ENCODE measurements at regions not wholly inside any gene's neighbourhood (a gene's known extent, or its start where the extent isn't known, plus 50 kb on each side); places are given as distances from the start of the nearest gene placed in this dataset.

- H3K36me3 ChIP-seq (ENCODE audit: insufficient read depth, low read length), result no peaks in the 10 kb centered on the region
- DNase-seq (ENCODE audit: low read depth, low spot score), result no peak
- no peak for TF ChIP-seq FOXP2 (optimal IDR thresholded peaks at IDR 0.05; ENCODE audit: control extremely low read depth, extremely low read length, insufficient read depth)
- TF ChIP-seq EZH2 (IDR thresholded peaks at IDR 0.05), result no peak
- TF ChIP-seq POLR2AphosphoS5 (IDR thresholded peaks at IDR 0.05; ENCODE audit: borderline replicate concordance, low read depth, low read length), result no peak
These were observed 500.7 kb downstream of the RIT2 start for GRCh38 chr18:42614619-42615293.

GRCh38 chr18:42617221-42617620 is 498.3 kb downstream of the RIT2 start:
- Histone ChIP-seq H3K4me3 (no peak overlapping the region), H3K9me3 (ENCODE audit: low read depth, low read length) (no peaks in the 10 kb centered on the region), H3K36me3 (ENCODE audit: insufficient read depth, low read length) (no peaks in the 10 kb centered on the region), H3K9ac (ENCODE audit: insufficient read length) (no peak overlapping the region), H3K27ac (no peak overlapping the region)
- TF ChIP-seq EZH2 (IDR thresholded peaks at IDR 0.05) (no peak), FOXP2 (optimal IDR thresholded peaks at IDR 0.05; ENCODE audit: control extremely low read depth, extremely low read length, insufficient read depth) (no peak), POLR2AphosphoS5 (IDR thresholded peaks at IDR 0.05; ENCODE audit: borderline replicate concordance, low read depth, low read length) (no peak)
- DNase-seq (ENCODE audit: low read depth, low spot score), result no peak

More at GRCh38 chr18:42614619-42615293, 500.7 kb downstream of the RIT2 start:
- Histone ChIP-seq H3K4me3 (no peak overlapping the region), H3K9me3 (ENCODE audit: low read depth, low read length) (no peaks in the 10 kb centered on the region), H3K27ac (no peak overlapping the region), H3K9ac (ENCODE audit: insufficient read length) (no peak overlapping the region)

- H3K9ac ChIP-seq (ENCODE audit: insufficient read length), result no peak overlapping the region
- no peak for DNase-seq (ENCODE audit: low read depth, low spot score)
- H3K4me3 ChIP-seq, result no peak overlapping the region
- H3K36me3 ChIP-seq (ENCODE audit: insufficient read depth, low read length), result no peaks in the 10 kb centered on the region
- H3K27ac ChIP-seq, result no peak overlapping the region
- TF ChIP-seq POLR2AphosphoS5 (IDR thresholded peaks at IDR 0.05; ENCODE audit: borderline replicate concordance, low read depth, low read length), result no peak
- no peak for TF ChIP-seq EZH2 (IDR thresholded peaks at IDR 0.05)
- TF ChIP-seq FOXP2 (optimal IDR thresholded peaks at IDR 0.05; ENCODE audit: control extremely low read depth, extremely low read length, insufficient read depth), result no peak
- H3K9me3 ChIP-seq (ENCODE audit: low read depth, low read length), result no peaks in the 10 kb centered on the region
These were observed 495.7 kb downstream of the RIT2 start for GRCh38 chr18:42619771-42620170.

- Histone ChIP-seq H3K36me3 (ENCODE audit: insufficient read depth, low read length) (no peaks in the 10 kb centered on the region), H3K9me3 (ENCODE audit: low read depth, low read length) (no peaks in the 10 kb centered on the region), H3K27ac (no peak overlapping the region), H3K9ac (ENCODE audit: insufficient read length) (no peak overlapping the region), H3K4me3 (no peak overlapping the region)
- no peak for TF ChIP-seq POLR2AphosphoS5 (IDR thresholded peaks at IDR 0.05; ENCODE audit: borderline replicate concordance, low read depth, low read length)
- no peak for TF ChIP-seq FOXP2 (optimal IDR thresholded peaks at IDR 0.05; ENCODE audit: control extremely low read depth, extremely low read length, insufficient read depth)
- no peak for TF ChIP-seq EZH2 (IDR thresholded peaks at IDR 0.05)
- no peak for DNase-seq (ENCODE audit: low read depth, low spot score)
These were observed 494.8 kb downstream of the RIT2 start for GRCh38 chr18:42620657-42621056.

- no peak for TF ChIP-seq FOXP2 (optimal IDR thresholded peaks at IDR 0.05; ENCODE audit: control extremely low read depth, extremely low read length, insufficient read depth)
- no peak for TF ChIP-seq POLR2AphosphoS5 (IDR thresholded peaks at IDR 0.05; ENCODE audit: borderline replicate concordance, low read depth, low read length)
- no peak for TF ChIP-seq EZH2 (IDR thresholded peaks at IDR 0.05)
These were observed 491.6 kb downstream of the RIT2 start for GRCh38 chr18:42623935-42624334.

GRCh38 chr18:42632801-42633200 is 482.7 kb downstream of the RIT2 start:
- no peak for DNase-seq (ENCODE audit: low read depth, low spot score)

More at GRCh38 chr18:42623935-42624334, 491.6 kb downstream of the RIT2 start:
- no peak overlapping the region for H3K27ac ChIP-seq
- no peaks in the 10 kb centered on the region for H3K36me3 ChIP-seq (ENCODE audit: insufficient read depth, low read length)
- DNase-seq (ENCODE audit: low read depth, low spot score), result no peak
- no peak overlapping the region for H3K4me3 ChIP-seq
- H3K9me3 ChIP-seq (ENCODE audit: low read depth, low read length), result no peaks in the 10 kb centered on the region
- no peak overlapping the region for H3K9ac ChIP-seq (ENCODE audit: insufficient read length)

GRCh38 chr18:42635378-42636048 is 480.0 kb downstream of the RIT2 start:
- no peak for DNase-seq (ENCODE audit: low read depth, low spot score)
- no peaks in the 10 kb centered on the region for H3K9me3 ChIP-seq (ENCODE audit: low read depth, low read length)
- H3K4me3 ChIP-seq, result no peak overlapping the region
- H3K27ac ChIP-seq, result no peak overlapping the region
- H3K9ac ChIP-seq (ENCODE audit: insufficient read length), result no peak overlapping the region
- H3K36me3 ChIP-seq (ENCODE audit: insufficient read depth, low read length), result no peaks in the 10 kb centered on the region
- TF ChIP-seq EZH2 (IDR thresholded peaks at IDR 0.05), result no peak
- no peak for TF ChIP-seq FOXP2 (optimal IDR thresholded peaks at IDR 0.05; ENCODE audit: control extremely low read depth, extremely low read length, insufficient read depth)
- TF ChIP-seq POLR2AphosphoS5 (IDR thresholded peaks at IDR 0.05; ENCODE audit: borderline replicate concordance, low read depth, low read length), result no peak

More at GRCh38 chr18:42632801-42633200, 482.7 kb downstream of the RIT2 start:
- Histone ChIP-seq H3K4me3 (no peak overlapping the region), H3K9ac (ENCODE audit: insufficient read length) (no peak overlapping the region), H3K9me3 (ENCODE audit: low read depth, low read length) (no peaks in the 10 kb centered on the region), H3K36me3 (ENCODE audit: insufficient read depth, low read length) (no peaks in the 10 kb centered on the region), H3K27ac (no peak overlapping the region)
- no peak for TF ChIP-seq EZH2 (IDR thresholded peaks at IDR 0.05)
- TF ChIP-seq FOXP2 (optimal IDR thresholded peaks at IDR 0.05; ENCODE audit: control extremely low read depth, extremely low read length, insufficient read depth), result no peak
- TF ChIP-seq POLR2AphosphoS5 (IDR thresholded peaks at IDR 0.05; ENCODE audit: borderline replicate concordance, low read depth, low read length), result no peak

GRCh38 chr18:42636309-42636708 is 479.2 kb downstream of the RIT2 start:
- no peak overlapping the region for H3K4me3 ChIP-seq
- DNase-seq (ENCODE audit: low read depth, low spot score), result no peak
- no peaks in the 10 kb centered on the region for H3K36me3 ChIP-seq (ENCODE audit: insufficient read depth, low read length)
- H3K9me3 ChIP-seq (ENCODE audit: low read depth, low read length), result no peaks in the 10 kb centered on the region
- TF ChIP-seq POLR2AphosphoS5 (IDR thresholded peaks at IDR 0.05; ENCODE audit: borderline replicate concordance, low read depth, low read length) (no peak), EZH2 (IDR thresholded peaks at IDR 0.05) (no peak), FOXP2 (optimal IDR thresholded peaks at IDR 0.05; ENCODE audit: control extremely low read depth, extremely low read length, insufficient read depth) (no peak)
- no peak overlapping the region for H3K27ac ChIP-seq
- H3K9ac ChIP-seq (ENCODE audit: insufficient read length), result no peak overlapping the region

Measured in SK-N-MC (cell line).